AG04449 (cell line): ENCODE measurements at regions not wholly inside any gene's neighbourhood (a gene's known extent, or its start where the extent isn't known, plus 50 kb on each side); places are given as distances from the start of the nearest gene placed in this dataset.

Source experiments
- CTCF ChIA-PET: fragments of 350-600 bp; formaldehyde crosslinking; extraction: SDS; loops from one replicate; lab custom pipeline; 2021; ENCODE audit warnings: antibody characterized with exemption; lab: Yijun Ruan, JAX
- POLR2A ChIA-PET: fragments of 400-600, 350-600 bp; formaldehyde crosslinking; extraction: SDS; loops from one replicate; lab custom pipeline; 2020; ENCODE audit warnings: antibody characterized with exemption, inconsistent platforms; lab: Yijun Ruan, JAX
- DNase-seq: peaks from one replicate; pipeline ENCODE4 v3.0.0-alpha.2; 2010; ENCODE audit warnings: low read depth, low spot score
- H3K4me3 ChIP-seq: 2 replicates; pipeline ENCODE4 v1.5.1; 2011; ENCODE audit warnings: low read depth, mild to moderate bottlenecking, control low read depth, low read length
- TF ChIP-seq, protein P1 (sequence below): IDR thresholded peaks from one replicate; pipeline ENCODE4 v1.5.1; 2011; ENCODE audit warnings: mild to moderate bottlenecking, moderate library complexity, low read length, control low read depth, inconsistent platforms; ENCODE audit not compliant: insufficient read depth; ENCODE audit errors: missing control alignments

- ChIA-PET POLR2A (no interaction called here), CTCF (no interaction called here)
- H3K4me3 ChIP-seq = no peak overlapping the region
- DNase-seq = no peak
- TF ChIP-seq, protein P1, sequence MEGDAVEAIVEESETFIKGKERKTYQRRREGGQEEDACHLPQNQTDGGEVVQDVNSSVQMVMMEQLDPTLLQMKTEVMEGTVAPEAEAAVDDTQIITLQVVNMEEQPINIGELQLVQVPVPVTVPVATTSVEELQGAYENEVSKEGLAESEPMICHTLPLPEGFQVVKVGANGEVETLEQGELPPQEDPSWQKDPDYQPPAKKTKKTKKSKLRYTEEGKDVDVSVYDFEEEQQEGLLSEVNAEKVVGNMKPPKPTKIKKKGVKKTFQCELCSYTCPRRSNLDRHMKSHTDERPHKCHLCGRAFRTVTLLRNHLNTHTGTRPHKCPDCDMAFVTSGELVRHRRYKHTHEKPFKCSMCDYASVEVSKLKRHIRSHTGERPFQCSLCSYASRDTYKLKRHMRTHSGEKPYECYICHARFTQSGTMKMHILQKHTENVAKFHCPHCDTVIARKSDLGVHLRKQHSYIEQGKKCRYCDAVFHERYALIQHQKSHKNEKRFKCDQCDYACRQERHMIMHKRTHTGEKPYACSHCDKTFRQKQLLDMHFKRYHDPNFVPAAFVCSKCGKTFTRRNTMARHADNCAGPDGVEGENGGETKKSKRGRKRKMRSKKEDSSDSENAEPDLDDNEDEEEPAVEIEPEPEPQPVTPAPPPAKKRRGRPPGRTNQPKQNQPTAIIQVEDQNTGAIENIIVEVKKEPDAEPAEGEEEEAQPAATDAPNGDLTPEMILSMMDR = no peak
Measured at GRCh38 chr16:64149756-64150155, 972.1 kb downstream of the CDH11 start.

DNA sequence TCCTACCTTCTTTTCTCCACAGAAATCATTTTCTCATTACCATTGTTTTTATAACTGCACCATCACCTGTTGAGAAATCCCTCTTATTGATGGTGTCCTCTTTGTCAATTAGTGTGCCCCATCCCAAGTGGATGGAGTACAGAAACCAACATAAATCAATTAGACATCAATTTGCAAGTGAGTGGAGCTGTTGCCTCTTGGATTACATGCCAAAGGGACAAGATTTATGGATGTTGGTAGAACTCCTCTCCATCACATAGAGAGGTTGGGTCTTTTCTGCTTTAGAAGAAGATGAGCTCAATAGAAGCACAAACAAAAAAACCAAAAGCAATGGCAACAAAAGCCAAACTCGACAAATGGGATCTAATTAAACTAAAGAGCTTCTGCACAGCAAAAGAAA is 973.5 kb downstream of the CDH11 start:
- ChIA-PET POLR2A (no interaction called here), CTCF (no interaction called here)
- DNase-seq = no peak
- H3K4me3 ChIP-seq = no peak overlapping the region
- TF ChIP-seq, protein P1 = no peak

GRCh38 chr16:64147941-64148340 is 973.9 kb downstream of the CDH11 start:
- POLR2A ChIA-PET = no interaction called here
- CTCF ChIA-PET = no interaction called here
- DNase-seq = no peak
- TF ChIP-seq, protein P1 = no peak
- H3K4me3 ChIP-seq = no peak overlapping the region

- TF ChIP-seq, protein P1 = no peak
- no peak for DNase-seq
- ChIA-PET POLR2A (no interaction called here), CTCF (no interaction called here)
- H3K4me3 ChIP-seq = no peak overlapping the region
Measured at GRCh38 chr16:64144617-64145016, 977.2 kb downstream of the CDH11 start.

- no peak overlapping the region for H3K4me3 ChIP-seq
- TF ChIP-seq, protein P1 = no peak
- POLR2A ChIA-PET = no interaction called here
- CTCF ChIA-PET = no interaction called here
- DNase-seq = no peak
Measured at GRCh38 chr16:64138621-64139020, 983.2 kb downstream of the CDH11 start.

GRCh38 chr16:64138006-64138405 is 983.9 kb downstream of the CDH11 start:
- DNase-seq = no peak
- H3K4me3 ChIP-seq = no peak overlapping the region
- TF ChIP-seq, protein P1 = no peak
- CTCF ChIA-PET = no interaction called here
- POLR2A ChIA-PET = no interaction called here
